ENCODE measurements at regions not wholly inside any gene's neighbourhood (a gene's known extent, or its start where the extent isn't known, plus 50 kb on each side); places are given as distances from the start of the nearest gene placed in this dataset.
"Not testable (repeated sequence)": the region's sequence is repeated elsewhere in the genome, so short reads cannot be mapped to it uniquely, and the experiment has no call there.

DNA sequence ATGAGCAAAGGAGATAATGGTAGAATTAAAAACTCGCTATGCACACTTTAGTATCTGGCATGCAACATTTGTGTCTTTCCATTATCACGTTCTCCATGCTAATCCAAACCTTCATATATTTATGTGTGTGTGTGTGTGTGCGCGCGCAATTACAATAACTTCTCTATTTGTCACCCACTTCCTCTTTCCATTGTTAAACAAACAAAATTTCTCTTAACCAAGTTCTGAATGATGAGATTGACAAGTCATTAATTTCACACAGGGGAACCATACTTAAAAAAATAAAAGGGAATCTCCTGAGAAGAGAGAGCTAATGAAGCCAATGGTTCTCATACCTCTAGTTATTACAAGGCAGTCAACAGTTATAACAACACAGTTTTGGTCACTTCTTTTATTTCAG, 575.9 kb upstream of the MDGA2 start:
- Histone ChIP-seq H3K36me3 (no peaks in the 10 kb centered on the region), H3K27me3 (ENCODE audit: insufficient read depth, low read depth, severe bottlenecking) (no peaks in the 10 kb centered on the region), H3K9me3 (ENCODE audit: severe bottlenecking) (no peaks in the 10 kb centered on the region), H3K27ac (no peak overlapping the region), H3K4me3 (ENCODE audit: low read depth, low read length) (no peak overlapping the region)
- DNase-seq: no peak
- TF ChIP-seq, protein P1, sequence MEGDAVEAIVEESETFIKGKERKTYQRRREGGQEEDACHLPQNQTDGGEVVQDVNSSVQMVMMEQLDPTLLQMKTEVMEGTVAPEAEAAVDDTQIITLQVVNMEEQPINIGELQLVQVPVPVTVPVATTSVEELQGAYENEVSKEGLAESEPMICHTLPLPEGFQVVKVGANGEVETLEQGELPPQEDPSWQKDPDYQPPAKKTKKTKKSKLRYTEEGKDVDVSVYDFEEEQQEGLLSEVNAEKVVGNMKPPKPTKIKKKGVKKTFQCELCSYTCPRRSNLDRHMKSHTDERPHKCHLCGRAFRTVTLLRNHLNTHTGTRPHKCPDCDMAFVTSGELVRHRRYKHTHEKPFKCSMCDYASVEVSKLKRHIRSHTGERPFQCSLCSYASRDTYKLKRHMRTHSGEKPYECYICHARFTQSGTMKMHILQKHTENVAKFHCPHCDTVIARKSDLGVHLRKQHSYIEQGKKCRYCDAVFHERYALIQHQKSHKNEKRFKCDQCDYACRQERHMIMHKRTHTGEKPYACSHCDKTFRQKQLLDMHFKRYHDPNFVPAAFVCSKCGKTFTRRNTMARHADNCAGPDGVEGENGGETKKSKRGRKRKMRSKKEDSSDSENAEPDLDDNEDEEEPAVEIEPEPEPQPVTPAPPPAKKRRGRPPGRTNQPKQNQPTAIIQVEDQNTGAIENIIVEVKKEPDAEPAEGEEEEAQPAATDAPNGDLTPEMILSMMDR (IDR thresholded peaks at IDR 0.05; ENCODE audit: low read depth, low read length): no peak

DNA sequence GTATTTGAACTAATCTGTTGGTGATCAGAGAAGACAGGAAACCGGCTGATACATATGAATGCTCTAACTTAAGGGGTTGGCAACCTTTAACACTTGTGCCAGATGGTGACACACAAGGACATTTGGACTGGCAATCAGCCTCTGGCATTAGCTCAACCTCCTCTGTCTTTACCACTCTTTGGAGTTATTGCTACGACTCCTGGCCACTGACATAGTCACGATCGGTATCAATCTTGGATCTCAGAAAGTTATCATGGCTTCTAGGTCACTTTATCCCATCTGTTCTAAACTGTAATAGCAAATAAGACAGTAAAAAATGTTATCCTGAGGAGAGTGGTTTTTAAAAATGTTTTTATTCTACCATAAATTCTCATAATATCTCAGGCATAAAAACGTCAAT, 575.2 kb upstream of the MDGA2 start:
- H3K4me3 ChIP-seq (ENCODE audit: low read depth, low read length): no peak overlapping the region
- no peak for DNase-seq
- no peaks in the 10 kb centered on the region for H3K27me3 ChIP-seq (ENCODE audit: insufficient read depth, low read depth, severe bottlenecking)
- TF ChIP-seq, protein P1 (IDR thresholded peaks at IDR 0.05; ENCODE audit: low read depth, low read length): no peak
- H3K27ac ChIP-seq: no peak overlapping the region
- no peaks in the 10 kb centered on the region for H3K9me3 ChIP-seq (ENCODE audit: severe bottlenecking)
- no peaks in the 10 kb centered on the region for H3K36me3 ChIP-seq

DNA sequence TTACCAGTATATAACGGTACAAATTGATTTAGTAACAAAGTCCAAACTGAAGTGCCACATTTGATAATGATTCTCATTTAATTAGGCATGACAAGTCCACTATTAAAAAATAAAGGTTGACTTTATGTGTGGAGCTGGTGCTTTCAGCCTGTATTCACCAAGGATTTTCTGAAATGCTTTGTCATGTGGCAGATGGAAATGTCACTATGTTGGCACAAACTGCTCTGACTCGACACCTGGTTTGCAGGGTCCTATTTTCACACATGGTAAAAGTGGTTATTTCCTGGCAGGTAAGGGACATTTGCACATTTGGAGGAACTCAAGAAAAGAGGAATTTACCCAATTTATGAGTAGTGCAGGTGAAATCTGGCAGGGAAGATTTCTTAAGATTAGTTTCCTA, 572.6 kb upstream of the MDGA2 start:
- H3K4me3 ChIP-seq (ENCODE audit: low read depth, low read length): no peak overlapping the region
- DNase-seq: no peak
- TF ChIP-seq, protein P1 (IDR thresholded peaks at IDR 0.05; ENCODE audit: low read depth, low read length): no peak
- no peaks in the 10 kb centered on the region for H3K36me3 ChIP-seq
- no peak overlapping the region for H3K27ac ChIP-seq
- H3K9me3 ChIP-seq (ENCODE audit: severe bottlenecking): no peaks in the 10 kb centered on the region
- no peaks in the 10 kb centered on the region for H3K27me3 ChIP-seq (ENCODE audit: insufficient read depth, low read depth, severe bottlenecking)

DNA sequence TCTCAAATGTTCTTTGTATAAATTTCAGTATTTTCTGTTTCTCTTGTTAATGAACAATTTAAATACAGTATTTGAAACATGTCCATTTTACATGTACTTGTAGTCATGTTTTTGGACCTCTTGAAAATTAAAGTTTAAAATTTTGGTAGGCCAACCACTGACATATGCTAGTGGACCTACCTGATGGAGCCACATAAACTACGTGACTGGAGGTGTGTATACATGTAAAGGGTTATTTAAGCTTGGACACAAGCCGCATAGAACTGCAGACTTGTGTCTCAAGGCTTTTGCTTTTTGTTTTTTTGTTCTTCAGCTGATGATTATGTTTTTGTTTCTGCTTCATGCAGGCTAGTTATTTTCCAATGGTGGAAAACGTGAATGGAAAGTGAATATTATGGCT, 568.5 kb upstream of the MDGA2 start:
- Histone ChIP-seq H3K36me3 (no peaks in the 10 kb centered on the region), H3K4me3 (ENCODE audit: low read depth, low read length) (no peak overlapping the region), H3K27me3 (ENCODE audit: insufficient read depth, low read depth, severe bottlenecking) (no peaks in the 10 kb centered on the region), H3K27ac (no peak overlapping the region), H3K9me3 (ENCODE audit: severe bottlenecking) (no peaks in the 10 kb centered on the region)
- TF ChIP-seq, protein P1 (IDR thresholded peaks at IDR 0.05; ENCODE audit: low read depth, low read length): no peak
- DNase-seq: no peak

DNA sequence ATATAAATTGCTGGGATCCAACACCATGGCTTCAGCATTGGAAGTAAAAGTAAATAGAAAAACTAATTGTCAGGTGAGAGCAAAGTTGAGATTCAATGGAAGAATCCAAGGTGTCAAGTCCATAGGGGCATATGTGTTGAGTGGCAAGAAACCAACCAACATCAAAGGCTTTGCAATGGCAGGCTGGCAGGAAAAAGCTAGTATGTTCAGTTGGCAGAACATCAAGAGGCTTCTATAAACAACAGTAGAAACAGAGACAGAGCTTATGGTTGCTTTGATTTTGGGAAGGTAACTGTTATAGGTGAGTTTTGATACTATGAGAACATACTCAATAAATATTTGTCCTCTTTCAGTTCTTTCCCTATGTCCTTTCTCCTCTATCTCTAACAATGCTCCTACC, 553.7 kb upstream of the MDGA2 start:
- Histone ChIP-seq H3K36me3 (no peaks in the 10 kb centered on the region), H3K9me3 (ENCODE audit: severe bottlenecking) (no peaks in the 10 kb centered on the region), H3K4me3 (ENCODE audit: low read depth, low read length) (no peak overlapping the region), H3K27me3 (ENCODE audit: insufficient read depth, low read depth, severe bottlenecking) (no peaks in the 10 kb centered on the region), H3K27ac (no peak overlapping the region)
- TF ChIP-seq, protein P1 (IDR thresholded peaks at IDR 0.05; ENCODE audit: low read depth, low read length): no peak
- DNase-seq: no peak

DNA sequence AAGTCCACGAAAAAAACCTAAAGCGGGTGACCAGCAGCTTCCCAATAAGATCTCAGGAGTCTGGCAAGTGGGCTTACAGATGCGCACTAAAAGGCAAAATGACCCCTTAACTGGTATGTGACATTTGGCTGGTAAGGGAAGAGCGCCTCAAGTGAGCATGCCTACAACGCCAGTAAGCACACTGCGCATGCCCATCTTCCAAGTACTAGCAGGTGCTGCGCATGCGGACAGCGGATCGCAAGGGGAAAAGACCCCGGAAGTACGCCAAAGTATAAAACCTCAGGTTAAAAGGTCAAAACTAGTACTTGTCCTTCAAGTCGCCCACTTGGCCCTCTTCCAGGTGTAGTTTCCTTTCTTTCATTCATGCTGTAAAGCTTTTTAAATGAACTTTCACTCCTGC, 518.5 kb upstream of the MDGA2 start:
- H3K9me3 ChIP-seq (ENCODE audit: severe bottlenecking): no peaks in the 10 kb centered on the region
- H3K36me3 ChIP-seq: no peaks in the 10 kb centered on the region
- H3K27ac ChIP-seq: no peak overlapping the region
- DNase-seq: no peak
- no peaks in the 10 kb centered on the region for H3K27me3 ChIP-seq (ENCODE audit: insufficient read depth, low read depth, severe bottlenecking)
- TF ChIP-seq, protein P1 (IDR thresholded peaks at IDR 0.05; ENCODE audit: low read depth, low read length): no peak
- no peak overlapping the region for H3K4me3 ChIP-seq (ENCODE audit: low read depth, low read length)

DNA sequence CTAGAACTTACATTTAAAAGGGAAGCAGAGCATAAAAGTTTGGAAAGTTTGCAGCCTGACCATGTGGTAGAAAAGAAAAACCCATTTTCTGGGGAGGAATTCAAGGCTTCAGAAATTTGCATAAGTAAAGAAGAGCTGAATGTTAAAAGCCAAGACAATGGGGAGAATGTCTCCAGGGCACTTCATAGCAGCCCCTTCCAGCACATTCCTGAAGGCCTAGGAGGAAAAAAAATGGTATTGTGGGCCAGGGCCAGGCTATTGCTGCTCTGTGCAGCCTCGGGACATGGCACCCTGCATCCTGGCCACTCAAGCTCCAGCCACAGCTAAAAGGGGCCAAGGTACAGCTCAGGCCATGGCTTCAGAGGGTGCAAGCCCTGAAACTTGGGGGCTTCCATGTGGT, 474.2 kb upstream of the MDGA2 start:
- not testable (repeated sequence) for H3K27me3 ChIP-seq (ENCODE audit: insufficient read depth, low read depth, severe bottlenecking); H3K9me3 ChIP-seq (ENCODE audit: severe bottlenecking); H3K4me3 ChIP-seq (ENCODE audit: low read depth, low read length); H3K27ac ChIP-seq; H3K36me3 ChIP-seq; DNase-seq
